ENCODE measurements at regions not wholly inside any gene's neighbourhood (a gene's known extent, or its start where the extent isn't known, plus 50 kb on each side); places are given as distances from the start of the nearest gene placed in this dataset.
"Not testable (repeated sequence)": the region's sequence is repeated elsewhere in the genome, so short reads cannot be mapped to it uniquely, and the experiment has no call there.

GRCh38 chr2:180775711-180776110 is 204.7 kb upstream of the UBE2E3 start:
- TF ChIP-seq ZNF138 (tag by site-specific recombination; IDR thresholded peaks at IDR 0.05; ENCODE audit: borderline replicate concordance) (no peak), ZNF707 (tag by site-specific recombination; IDR thresholded peaks at IDR 0.05) (no peak), ZNF521 (tag by site-specific recombination; IDR thresholded peaks at IDR 0.05) (no peak), SALL2 (tag by site-specific recombination; IDR thresholded peaks at IDR 0.05; ENCODE audit: borderline replicate concordance) (no peak), ZNF2 (tag by site-specific recombination; IDR thresholded peaks at IDR 0.05) (no peak), SP7 (tag by site-specific recombination; IDR thresholded peaks at IDR 0.05) (no peak), GFI1B (tag by site-specific recombination; IDR thresholded peaks at IDR 0.05) (no peak), ZNF133 (tag by site-specific recombination; IDR thresholded peaks at IDR 0.05) (no peak), ZNF561 (tag by site-specific recombination; IDR thresholded peaks at IDR 0.05; ENCODE audit: borderline replicate concordance) (no peak)
- TF ChIP-seq, protein P1, sequence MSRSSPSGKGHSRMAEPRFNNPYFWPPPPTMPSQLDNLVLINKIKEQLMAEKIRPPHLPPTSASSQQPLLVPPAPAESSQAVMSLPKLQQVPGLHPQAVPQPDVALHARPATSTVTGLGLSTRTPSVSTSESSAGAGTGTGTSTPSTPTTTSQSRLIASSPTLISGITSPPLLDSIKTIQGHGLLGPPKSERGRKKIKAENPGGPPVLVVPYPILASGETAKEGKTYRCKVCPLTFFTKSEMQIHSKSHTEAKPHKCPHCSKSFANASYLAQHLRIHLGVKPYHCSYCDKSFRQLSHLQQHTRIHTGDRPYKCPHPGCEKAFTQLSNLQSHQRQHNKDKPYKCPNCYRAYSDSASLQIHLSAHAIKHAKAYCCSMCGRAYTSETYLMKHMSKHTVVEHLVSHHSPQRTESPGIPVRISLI (tag by site-specific recombination; IDR thresholded peaks at IDR 0.05), result no peak
- TF ChIP-seq, protein P2, sequence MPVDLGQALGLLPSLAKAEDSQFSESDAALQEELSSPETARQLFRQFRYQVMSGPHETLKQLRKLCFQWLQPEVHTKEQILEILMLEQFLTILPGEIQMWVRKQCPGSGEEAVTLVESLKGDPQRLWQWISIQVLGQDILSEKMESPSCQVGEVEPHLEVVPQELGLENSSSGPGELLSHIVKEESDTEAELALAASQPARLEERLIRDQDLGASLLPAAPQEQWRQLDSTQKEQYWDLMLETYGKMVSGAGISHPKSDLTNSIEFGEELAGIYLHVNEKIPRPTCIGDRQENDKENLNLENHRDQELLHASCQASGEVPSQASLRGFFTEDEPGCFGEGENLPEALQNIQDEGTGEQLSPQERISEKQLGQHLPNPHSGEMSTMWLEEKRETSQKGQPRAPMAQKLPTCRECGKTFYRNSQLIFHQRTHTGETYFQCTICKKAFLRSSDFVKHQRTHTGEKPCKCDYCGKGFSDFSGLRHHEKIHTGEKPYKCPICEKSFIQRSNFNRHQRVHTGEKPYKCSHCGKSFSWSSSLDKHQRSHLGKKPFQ (tag by site-specific recombination; IDR thresholded peaks at IDR 0.05), result no peak
- H3K27ac ChIP-seq (ENCODE audit: extremely low read depth, low read depth, low read length), result no peak overlapping the region
- no peak overlapping the region for H3K4me3 ChIP-seq (ENCODE audit: low read depth, low read length)
- no peaks in the 10 kb centered on the region for H3K4me1 ChIP-seq (ENCODE audit: control insufficient read depth, insufficient read depth, low read length)
- no peaks in the 10 kb centered on the region for H3K9me3 ChIP-seq (ENCODE audit: control insufficient read depth, insufficient read depth, low read depth, low read length)
- POLR2A ChIA-PET, result no interaction called here
- CTCF ChIA-PET, result no interaction called here
- no peaks in the 10 kb centered on the region for H3K36me3 ChIP-seq (ENCODE audit: control insufficient read depth in 2 of 2, insufficient read depth in 1 of 2, low read length in 2 of 2)

- H3K4me3 ChIP-seq (ENCODE audit: low read depth, low read length); H3K4me1 ChIP-seq (ENCODE audit: control insufficient read depth, insufficient read depth, low read length); H3K36me3 ChIP-seq (ENCODE audit: control insufficient read depth in 2 of 2, insufficient read depth in 1 of 2, low read length in 2 of 2); CTCF ChIA-PET; H3K27ac ChIP-seq (ENCODE audit: extremely low read depth, low read depth, low read length); H3K9me3 ChIP-seq (ENCODE audit: control insufficient read depth, insufficient read depth, low read depth, low read length); POLR2A ChIA-PET: not testable (repeated sequence)
These were observed 215.1 kb upstream of the UBE2E3 start for GRCh38 chr2:180765316-180765715.

DNA sequence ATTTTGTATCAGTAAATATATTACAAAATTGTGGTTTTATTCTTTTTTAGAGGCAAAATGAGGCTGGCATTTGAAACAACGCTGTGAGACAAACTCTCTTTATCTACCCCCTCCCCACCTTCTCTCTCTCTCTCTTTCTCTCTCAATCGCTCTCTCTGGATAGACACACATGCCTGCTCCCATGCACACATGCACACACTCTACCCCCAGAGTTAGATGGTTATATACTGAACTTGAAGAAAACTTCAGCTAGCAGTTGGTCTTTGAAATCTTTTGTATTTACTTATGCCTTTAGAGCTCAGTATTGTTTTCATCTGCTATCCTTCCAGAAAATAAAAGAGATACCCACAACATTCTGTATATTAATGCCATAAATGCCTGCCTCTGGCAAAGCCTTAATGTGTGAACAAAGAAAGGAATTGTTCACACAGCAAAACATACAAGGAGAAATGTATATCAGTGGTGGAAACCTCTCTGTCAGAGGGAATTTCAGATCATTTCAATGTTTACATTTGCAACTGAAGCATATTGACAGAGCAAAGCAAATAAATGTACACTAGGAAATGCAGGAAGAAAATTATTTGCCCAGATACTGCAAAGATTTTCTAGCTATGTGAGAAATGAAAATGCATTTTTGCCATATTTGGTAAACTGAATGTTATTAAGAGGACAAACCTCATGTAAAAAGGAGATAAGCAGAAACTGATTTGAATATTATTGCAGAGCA is 217.0 kb upstream of the UBE2E3 start:
- no peak overlapping the region for H3K27ac ChIP-seq (ENCODE audit: extremely low read depth, low read depth, low read length)

GRCh38 chr2:180761224-180761623 is 219.2 kb upstream of the UBE2E3 start:
- POLR2A ChIA-PET, result no interaction called here
- Histone ChIP-seq H3K4me1 (ENCODE audit: control insufficient read depth, insufficient read depth, low read length) (no peaks in the 10 kb centered on the region), H3K4me3 (ENCODE audit: low read depth, low read length) (no peak overlapping the region), H3K27ac (ENCODE audit: extremely low read depth, low read depth, low read length) (no peak overlapping the region), H3K9me3 (ENCODE audit: control insufficient read depth, insufficient read depth, low read depth, low read length) (no peaks in the 10 kb centered on the region), H3K36me3 (ENCODE audit: control insufficient read depth in 2 of 2, insufficient read depth in 1 of 2, low read length in 2 of 2) (no peaks in the 10 kb centered on the region)
- CTCF ChIA-PET, result no interaction called here
- no peak for TF ChIP-seq ZNF16 (tag by site-specific recombination; IDR thresholded peaks at IDR 0.05; ENCODE audit: low read depth)
- TF ChIP-seq KLF9 (tag by site-specific recombination; IDR thresholded peaks at IDR 0.05; ENCODE audit: low read depth), result no peak
- TF ChIP-seq INSM2 (tag by site-specific recombination; IDR thresholded peaks at IDR 0.05), result no peak
- TF ChIP-seq ZNF624 (tag by site-specific recombination; IDR thresholded peaks at IDR 0.05), result no peak
- TF ChIP-seq, protein P3, sequence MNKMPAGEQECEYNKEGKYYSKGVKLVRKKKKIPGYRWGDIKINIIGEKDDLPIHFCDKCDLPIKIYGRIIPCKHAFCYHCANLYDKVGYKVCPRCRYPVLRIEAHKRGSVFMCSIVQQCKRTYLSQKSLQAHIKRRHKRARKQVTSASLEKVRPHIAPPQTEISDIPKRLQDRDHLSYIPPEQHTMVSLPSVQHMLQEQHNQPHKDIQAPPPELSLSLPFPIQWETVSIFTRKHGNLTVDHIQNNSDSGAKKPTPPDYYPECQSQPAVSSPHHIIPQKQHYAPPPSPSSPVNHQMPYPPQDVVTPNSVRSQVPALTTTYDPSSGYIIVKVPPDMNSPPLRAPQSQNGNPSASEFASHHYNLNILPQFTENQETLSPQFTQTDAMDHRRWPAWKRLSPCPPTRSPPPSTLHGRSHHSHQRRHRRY (tag by site-specific recombination; IDR thresholded peaks at IDR 0.05), result no peak
- TF ChIP-seq REST (tag by site-specific recombination; IDR thresholded peaks at IDR 0.05), result no peak

More for the DNA sequence above, 217.0 kb upstream of the UBE2E3 start:
- Histone ChIP-seq H3K9me3 (ENCODE audit: control insufficient read depth, insufficient read depth, low read depth, low read length) (no peaks in the 10 kb centered on the region), H3K4me1 (ENCODE audit: control insufficient read depth, insufficient read depth, low read length) (no peaks in the 10 kb centered on the region), H3K4me3 (ENCODE audit: low read depth, low read length) (no peak overlapping the region), H3K36me3 (ENCODE audit: control insufficient read depth in 2 of 2, insufficient read depth in 1 of 2, low read length in 2 of 2) (no peaks in the 10 kb centered on the region)
- POLR2A ChIA-PET, result no interaction called here
- CTCF ChIA-PET, result interaction anchor here (1.3 kb wide), 1 partner anchor 25 kb away, joined by 3 read pairs; no protein-coding TSS in a partner anchor
- TF ChIP-seq ZBTB17 (tag by site-specific recombination; IDR thresholded peaks at IDR 0.05), result 0 out of 2 replicates have a peak, but pooled peaks have one; percentile 20
- no peak for TF ChIP-seq ZNF664 (tag by site-specific recombination; IDR thresholded peaks at IDR 0.05)
